ENCODE measurements at regions not wholly inside any gene's neighbourhood (a gene's known extent, or its start where the extent isn't known, plus 50 kb on each side); places are given as distances from the start of the nearest gene placed in this dataset.

- TF ChIP-seq MAZ (IDR thresholded peaks at IDR 0.05; ENCODE audit: borderline replicate concordance, low read depth, low read length) (no peak), TP53 (CRISPR knock-in tag; IDR thresholded peaks at IDR 0.05) (no peak), JUNB (IDR thresholded peaks at IDR 0.05) (no peak), REST (IDR thresholded peaks at IDR 0.05) (no peak), CTCF (IDR thresholded peaks at IDR 0.05) (no peak), RNF2 (IDR thresholded peaks at IDR 0.05; ENCODE audit: borderline replicate concordance, low read depth) (no peak)
Observed at GRCh38 chrX:121102101-121102500, 54.7 kb downstream of the GLUD2 start.
